ENCODE measurements at regions not wholly inside any gene's neighbourhood (a gene's known extent, or its start where the extent isn't known, plus 50 kb on each side); places are given as distances from the start of the nearest gene placed in this dataset.

DNA sequence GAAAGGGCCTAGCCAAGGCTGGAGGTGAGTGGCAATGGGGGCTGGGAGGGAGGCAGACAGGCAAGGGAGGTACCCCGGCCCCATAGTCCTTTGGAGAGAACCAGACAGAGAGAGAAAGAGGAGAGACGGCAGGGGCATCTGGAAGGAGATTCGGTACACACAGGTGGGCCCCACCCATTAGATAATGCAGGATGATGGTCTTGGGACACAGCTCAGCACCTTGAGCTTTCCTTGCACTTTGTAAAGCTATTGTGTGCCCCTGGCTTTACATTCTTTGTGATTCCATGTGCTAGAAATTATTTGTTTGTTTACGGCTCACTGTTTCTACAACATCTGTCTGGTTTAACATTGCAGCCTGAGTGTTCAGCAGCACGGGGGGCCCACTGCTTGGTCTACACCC is 83.1 kb downstream of the CTAGE1 start:
- TF ChIP-seq YY1 (IDR thresholded peaks at IDR 0.05; ENCODE audit: insufficient read depth, insufficient read length) (no peak), ZNF274 (IDR thresholded peaks at IDR 0.05; ENCODE audit: low read depth, low read length) (no peak)
